Activated CD4-positive, alpha-beta memory T cell treated with anti-CD3 and anti-CD28 coated beads for 36 hours (primary cell): ENCODE measurements at regions not wholly inside any gene's neighbourhood (a gene's known extent, or its start where the extent isn't known, plus 50 kb on each side); places are given as distances from the start of the nearest gene placed in this dataset.

Experiments
- CTCF ChIA-PET: fragments of 350-600 bp; sonication (Branson Sonifier 250); formaldehyde crosslinking; loops from one replicate; lab custom pipeline; 2021; ENCODE audit warnings: antibody characterized with exemption, inconsistent platforms; lab: Charles Lee
- POLR2A ChIA-PET: fragments of 350-600 bp; sonication (Branson Sonifier 250); formaldehyde crosslinking; loops from one replicate; lab custom pipeline; 2021; ENCODE audit warnings: antibody characterized with exemption; lab: Charles Lee
- DNase-seq: peaks from one replicate; pipeline ENCODE4 v3.0.0-alpha.2; 2020
- H3K27ac Mint-ChIP-seq: one replicate; pipeline ENCODE4 v1.8.0; 2021; ENCODE audit warnings: mixed read lengths
- H3K27me3 Mint-ChIP-seq: one replicate; pipeline ENCODE4 v1.8.0; 2021; ENCODE audit warnings: mixed read lengths
- H3K36me3 Mint-ChIP-seq: one replicate; pipeline ENCODE4 v1.8.0; 2021; ENCODE audit warnings: mixed read lengths
- H3K4me1 Mint-ChIP-seq: one replicate; pipeline ENCODE4 v1.8.0; 2021; ENCODE audit warnings: low read depth, mixed read lengths
- H3K4me3 Mint-ChIP-seq: one replicate; pipeline ENCODE4 v1.8.0; 2021; ENCODE audit warnings: mild to moderate bottlenecking, mixed read lengths
- H3K9me3 Mint-ChIP-seq: one replicate; pipeline ENCODE4 v1.8.0; 2021; ENCODE audit warnings: mixed read lengths
- intact Hi-C: fragments of 100-400 bp; cut with micrococcal nuclease; formaldehyde crosslinking; loops from one replicate; pipeline ENCODE4 v1.15.1; 2023

DNA sequence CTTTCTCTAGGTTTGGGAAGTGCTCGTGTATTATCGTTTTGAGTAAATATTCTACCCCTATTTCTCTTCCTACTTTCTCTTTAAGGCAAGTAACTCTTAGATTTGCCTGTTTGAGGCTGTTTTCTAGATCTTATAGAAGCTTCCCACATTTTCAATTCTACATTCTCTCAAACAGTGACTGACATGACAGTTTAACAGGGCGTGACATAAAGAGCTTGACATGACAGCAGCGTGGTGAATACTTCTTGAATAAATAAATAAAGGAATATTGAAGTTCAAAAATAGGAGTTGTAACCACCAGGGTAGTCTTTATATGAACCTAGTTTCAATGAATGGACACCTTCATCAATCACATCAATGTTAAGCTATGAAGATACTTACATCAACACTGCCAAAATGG is 162.0 kb downstream of the TRAM1L1 start:
- no peak overlapping the region for H3K27ac Mint-ChIP-seq
- CTCF ChIA-PET, result no interaction called here
- intact Hi-C loops, result no loop called here
- no peak for DNase-seq
- H3K9me3 Mint-ChIP-seq, result peaks cover 8% of the 10 kb centered on the region
- no peaks in the 10 kb centered on the region for H3K27me3 Mint-ChIP-seq
- no peaks in the 10 kb centered on the region for H3K36me3 Mint-ChIP-seq
- POLR2A ChIA-PET, result no interaction called here
- no peak overlapping the region for H3K4me3 Mint-ChIP-seq
- H3K4me1 Mint-ChIP-seq, result no peaks in the 10 kb centered on the region

DNA sequence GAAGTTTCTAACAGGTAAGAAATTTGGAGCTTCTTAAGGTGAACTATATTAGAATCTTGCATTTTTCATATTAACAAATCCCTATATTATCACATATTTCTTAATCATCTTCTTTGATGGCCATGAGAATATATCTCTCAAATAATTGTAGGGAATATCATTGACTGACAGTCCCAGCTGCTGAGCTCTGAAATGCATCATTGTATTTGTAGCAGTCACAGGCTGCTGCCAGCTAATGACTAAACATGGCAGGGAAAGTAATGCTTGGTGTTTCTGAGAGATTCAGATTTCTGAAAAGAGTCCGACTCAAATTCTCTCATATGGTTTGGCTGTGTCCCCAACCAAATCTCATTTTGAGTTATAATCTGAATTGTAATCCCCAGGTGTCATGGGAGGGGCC is 171.9 kb downstream of the TRAM1L1 start:
- CTCF ChIA-PET, result no interaction called here
- DNase-seq, result no peak
- H3K4me1 Mint-ChIP-seq, result no peaks in the 10 kb centered on the region

DNA sequence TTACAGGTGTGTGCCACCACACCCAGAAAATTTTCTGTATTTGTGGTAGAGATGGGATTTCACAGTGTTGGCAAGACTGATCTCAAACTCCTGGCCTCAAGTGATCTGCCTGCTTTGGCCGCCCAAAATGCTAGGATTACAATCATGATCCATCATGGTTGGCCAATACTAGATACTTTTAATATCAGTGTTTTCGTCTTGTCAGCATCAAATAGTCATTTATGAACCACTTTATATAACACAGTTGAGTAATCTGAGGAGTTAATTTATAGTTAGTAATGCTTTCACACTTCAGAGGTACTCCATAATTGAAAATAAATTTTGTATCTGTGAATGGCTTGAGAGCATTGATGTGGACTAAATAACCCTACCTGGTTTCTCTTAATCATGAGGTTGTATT is 178.6 kb downstream of the TRAM1L1 start:
- POLR2A ChIA-PET, result no interaction called here

More for the DNA sequence above, 171.9 kb downstream of the TRAM1L1 start:
- H3K4me3 Mint-ChIP-seq, result no peak overlapping the region
- peaks cover 8% of the 10 kb centered on the region for H3K9me3 Mint-ChIP-seq
- POLR2A ChIA-PET, result no interaction called here
- no peaks in the 10 kb centered on the region for H3K27me3 Mint-ChIP-seq
- intact Hi-C loops, result no loop called here
- H3K27ac Mint-ChIP-seq, result no peak overlapping the region
- H3K36me3 Mint-ChIP-seq, result no peaks in the 10 kb centered on the region

DNA sequence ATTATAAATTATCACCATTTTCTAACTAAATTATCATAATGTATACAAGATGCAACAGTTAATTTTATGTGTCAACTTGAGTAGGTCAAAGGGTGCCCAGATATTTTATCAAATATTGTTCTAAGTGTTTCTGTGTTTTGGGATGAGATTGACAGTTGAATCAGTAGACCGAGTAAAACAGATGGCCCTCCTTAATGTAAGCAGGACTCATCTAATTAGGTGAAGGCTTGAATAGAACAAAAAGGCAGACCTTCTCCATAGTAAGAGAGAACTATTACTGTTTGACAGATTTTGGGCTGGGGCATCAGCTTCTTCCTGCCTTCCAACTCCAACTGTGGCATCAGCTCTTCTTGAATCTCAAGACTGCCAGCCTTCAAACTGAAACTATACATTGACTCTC is 185.8 kb downstream of the TRAM1L1 start:
- Mint-ChIP-seq H3K27me3 (no peaks in the 10 kb centered on the region), H3K27ac (no peak overlapping the region), H3K4me1 (no peaks in the 10 kb centered on the region), H3K9me3 (peaks cover 10% of the 10 kb centered on the region), H3K4me3 (no peak overlapping the region), H3K36me3 (no peaks in the 10 kb centered on the region)
- intact Hi-C loops, result no loop called here
- DNase-seq, result no peak
- CTCF ChIA-PET, result no interaction called here
- POLR2A ChIA-PET, result no interaction called here

More for the DNA sequence above, 178.6 kb downstream of the TRAM1L1 start:
- intact Hi-C loops, result no loop called here
- H3K4me1 Mint-ChIP-seq, result no peaks in the 10 kb centered on the region
- H3K4me3 Mint-ChIP-seq, result no peak overlapping the region
- no peak for DNase-seq
- no peak overlapping the region for H3K27ac Mint-ChIP-seq
- no peaks in the 10 kb centered on the region for H3K36me3 Mint-ChIP-seq
- no peaks in the 10 kb centered on the region for H3K27me3 Mint-ChIP-seq
- H3K9me3 Mint-ChIP-seq, result no peaks in the 10 kb centered on the region
- CTCF ChIA-PET, result no interaction called here

DNA sequence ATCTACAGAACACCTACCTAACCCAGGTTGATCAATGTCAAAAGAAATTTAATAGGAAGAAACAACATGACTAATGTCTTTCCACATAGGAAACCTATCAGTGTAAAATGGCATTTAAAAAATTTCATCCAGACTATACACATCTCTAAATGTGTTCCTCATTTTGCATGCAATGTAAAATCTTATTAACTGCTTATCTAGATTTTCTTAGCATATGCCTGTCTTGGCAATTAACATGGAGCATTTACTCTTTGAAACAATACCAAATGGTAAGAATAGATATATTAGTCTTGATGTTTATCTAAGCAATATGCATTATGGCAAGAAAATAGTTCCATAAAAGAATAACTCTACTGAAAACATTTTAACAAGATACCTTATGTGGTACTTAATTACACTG is 199.8 kb downstream of the TRAM1L1 start:
- CTCF ChIA-PET, result no interaction called here
- no peak for DNase-seq
- Mint-ChIP-seq H3K27ac (no peak overlapping the region), H3K9me3 (no peaks in the 10 kb centered on the region), H3K27me3 (no peaks in the 10 kb centered on the region), H3K36me3 (no peaks in the 10 kb centered on the region), H3K4me3 (no peak overlapping the region), H3K4me1 (no peaks in the 10 kb centered on the region)
- intact Hi-C loops, result no loop called here
- POLR2A ChIA-PET, result no interaction called here

DNA sequence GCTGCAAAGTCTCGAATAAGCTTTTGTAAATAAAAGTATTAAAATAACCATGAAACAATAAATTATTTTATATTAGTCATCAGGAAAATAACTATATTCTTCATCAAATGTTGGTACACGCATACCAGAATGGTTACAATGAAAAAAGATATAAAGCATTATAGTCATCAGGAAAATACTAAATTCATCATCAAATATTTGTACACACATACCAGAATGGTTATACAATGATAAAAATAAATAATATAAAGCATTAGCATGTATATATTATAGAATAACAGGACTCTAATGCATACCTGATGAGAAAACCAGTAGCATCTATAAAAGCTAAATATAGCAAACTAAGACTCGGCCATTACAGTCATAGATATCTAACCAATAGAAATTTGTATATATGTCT is 202.9 kb downstream of the TRAM1L1 start:
- H3K27me3 Mint-ChIP-seq, result no peaks in the 10 kb centered on the region
- no peak overlapping the region for H3K27ac Mint-ChIP-seq
- no peaks in the 10 kb centered on the region for H3K36me3 Mint-ChIP-seq
- CTCF ChIA-PET, result no interaction called here
- H3K4me3 Mint-ChIP-seq, result no peak overlapping the region
- POLR2A ChIA-PET, result no interaction called here
- DNase-seq, result no peak
- no peaks in the 10 kb centered on the region for H3K4me1 Mint-ChIP-seq
- intact Hi-C loops, result no loop called here
- H3K9me3 Mint-ChIP-seq, result no peaks in the 10 kb centered on the region

DNA sequence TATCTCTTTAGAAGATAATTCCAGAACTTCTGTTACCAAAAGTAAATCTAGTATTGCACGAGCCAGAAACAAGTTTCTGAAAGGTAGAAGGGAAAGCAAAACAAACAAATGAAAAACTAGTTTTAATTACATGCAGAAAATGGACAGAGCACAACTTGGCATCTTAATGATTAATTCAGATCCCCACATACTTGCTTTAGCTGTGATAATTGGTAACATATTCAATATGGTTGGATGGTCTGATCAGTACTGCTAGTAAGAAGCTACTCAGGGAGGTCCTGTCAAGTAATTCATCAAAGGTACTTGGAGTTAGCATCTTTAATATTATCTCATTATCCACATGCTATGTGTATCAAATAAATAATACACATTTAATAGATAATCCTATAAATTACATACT is 204.3 kb downstream of the TRAM1L1 start:
- no peaks in the 10 kb centered on the region for H3K36me3 Mint-ChIP-seq
- no peaks in the 10 kb centered on the region for H3K27me3 Mint-ChIP-seq
- ChIA-PET CTCF (no interaction called here), POLR2A (no interaction called here)
- intact Hi-C loops, result no loop called here
- no peak for DNase-seq
- H3K9me3 Mint-ChIP-seq, result no peaks in the 10 kb centered on the region
- H3K27ac Mint-ChIP-seq, result no peak overlapping the region
- no peak overlapping the region for H3K4me3 Mint-ChIP-seq
- no peaks in the 10 kb centered on the region for H3K4me1 Mint-ChIP-seq

DNA sequence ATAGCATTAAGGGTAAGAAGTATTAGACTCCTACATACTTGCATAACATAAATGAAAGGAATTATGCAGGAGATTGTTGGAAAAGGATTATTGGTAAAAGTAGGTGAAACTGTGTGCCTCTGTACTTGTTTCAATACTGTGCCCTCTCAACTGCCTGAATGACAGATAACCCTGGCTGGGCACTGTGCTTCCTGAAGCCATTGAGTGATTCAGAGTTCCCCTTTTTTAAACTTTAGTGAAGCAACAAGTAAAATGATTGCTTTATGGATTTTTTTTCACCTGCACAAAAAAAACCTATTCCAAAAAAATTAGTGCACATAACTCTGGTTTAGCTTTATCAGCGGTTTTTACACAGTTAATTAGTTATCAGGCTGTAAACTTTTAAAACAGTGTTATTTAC is 204.8 kb downstream of the TRAM1L1 start:
- DNase-seq, result no peak
- no peaks in the 10 kb centered on the region for H3K4me1 Mint-ChIP-seq
- POLR2A ChIA-PET, result no interaction called here
- no peaks in the 10 kb centered on the region for H3K36me3 Mint-ChIP-seq
- CTCF ChIA-PET, result no interaction called here
- no peak overlapping the region for H3K4me3 Mint-ChIP-seq
- H3K27me3 Mint-ChIP-seq, result no peaks in the 10 kb centered on the region
- no peak overlapping the region for H3K27ac Mint-ChIP-seq
- intact Hi-C loops, result no loop called here
- no peaks in the 10 kb centered on the region for H3K9me3 Mint-ChIP-seq

DNA sequence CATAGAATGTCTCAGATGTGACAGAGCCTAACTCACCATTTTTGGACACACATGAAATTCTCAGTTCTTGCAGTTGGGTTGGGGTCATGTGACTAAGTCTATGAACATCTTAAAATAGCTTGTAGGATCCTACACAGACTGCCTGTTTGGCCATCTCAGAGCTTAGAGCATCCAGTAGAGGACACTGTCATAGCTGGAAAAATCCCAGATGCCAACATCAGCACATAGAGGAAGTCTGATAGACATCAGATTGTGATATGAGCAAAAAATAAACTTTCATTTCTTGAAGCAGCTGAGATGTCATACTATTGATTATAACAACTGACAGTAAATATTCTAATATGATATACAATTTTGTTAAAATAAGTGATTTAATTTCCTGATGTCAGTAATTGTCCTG is 207.1 kb downstream of the TRAM1L1 start:
- intact Hi-C loops, result no loop called here
- no peak for DNase-seq
- Mint-ChIP-seq H3K36me3 (no peaks in the 10 kb centered on the region), H3K4me1 (no peaks in the 10 kb centered on the region), H3K4me3 (no peak overlapping the region), H3K27ac (no peak overlapping the region), H3K9me3 (no peaks in the 10 kb centered on the region), H3K27me3 (no peaks in the 10 kb centered on the region)
- CTCF ChIA-PET, result no interaction called here
- POLR2A ChIA-PET, result no interaction called here

DNA sequence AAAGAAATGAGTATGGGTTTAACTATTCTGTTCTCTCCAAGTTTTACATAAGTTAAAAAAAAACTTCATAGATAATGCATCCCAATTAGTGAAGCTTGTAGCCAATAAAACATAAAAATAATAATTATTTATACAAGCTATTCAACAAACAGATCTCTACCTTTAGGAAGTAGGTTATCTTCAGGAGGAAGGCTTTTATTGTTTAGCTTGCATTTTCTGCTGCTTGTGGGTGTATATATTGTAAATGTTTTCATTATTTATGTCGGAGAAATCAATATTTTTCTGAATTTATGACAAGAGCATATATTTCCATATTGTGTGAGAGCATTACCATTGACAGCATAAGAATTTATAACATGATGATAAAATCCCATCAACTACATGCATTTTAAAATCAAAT is 208.3 kb downstream of the TRAM1L1 start:
- ChIA-PET POLR2A (no interaction called here), CTCF (no interaction called here)
- no peak overlapping the region for H3K27ac Mint-ChIP-seq
- H3K4me3 Mint-ChIP-seq, result no peak overlapping the region
- intact Hi-C loops, result no loop called here
- H3K9me3 Mint-ChIP-seq, result no peaks in the 10 kb centered on the region
- H3K27me3 Mint-ChIP-seq, result no peaks in the 10 kb centered on the region
- DNase-seq, result no peak
- H3K36me3 Mint-ChIP-seq, result no peaks in the 10 kb centered on the region
- no peaks in the 10 kb centered on the region for H3K4me1 Mint-ChIP-seq

DNA sequence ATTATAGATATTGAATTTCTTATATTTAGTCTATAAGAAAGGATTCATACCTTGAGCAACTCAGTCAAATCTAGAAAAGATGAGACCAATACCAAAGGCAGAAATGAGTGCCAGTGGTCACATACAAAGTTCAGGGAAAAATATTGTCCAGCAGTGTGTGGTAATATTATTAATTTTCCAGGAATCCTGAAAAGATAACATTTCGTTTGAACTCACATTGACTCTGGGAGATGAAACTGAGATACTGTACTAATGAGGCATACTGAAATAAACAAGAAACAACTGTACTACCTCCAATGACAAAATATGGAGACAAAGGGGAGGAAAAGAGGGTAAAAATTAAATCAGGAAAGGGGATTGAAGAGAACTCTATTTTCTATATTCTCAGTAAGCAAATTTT is 212.4 kb downstream of the TRAM1L1 start:
- Mint-ChIP-seq H3K36me3 (no peaks in the 10 kb centered on the region), H3K27me3 (no peaks in the 10 kb centered on the region), H3K4me3 (no peak overlapping the region), H3K9me3 (peaks cover 1% of the 10 kb centered on the region), H3K27ac (no peak overlapping the region), H3K4me1 (no peaks in the 10 kb centered on the region)
- intact Hi-C loops, result no loop called here
- DNase-seq, result no peak
- ChIA-PET POLR2A (no interaction called here), CTCF (no interaction called here)

DNA sequence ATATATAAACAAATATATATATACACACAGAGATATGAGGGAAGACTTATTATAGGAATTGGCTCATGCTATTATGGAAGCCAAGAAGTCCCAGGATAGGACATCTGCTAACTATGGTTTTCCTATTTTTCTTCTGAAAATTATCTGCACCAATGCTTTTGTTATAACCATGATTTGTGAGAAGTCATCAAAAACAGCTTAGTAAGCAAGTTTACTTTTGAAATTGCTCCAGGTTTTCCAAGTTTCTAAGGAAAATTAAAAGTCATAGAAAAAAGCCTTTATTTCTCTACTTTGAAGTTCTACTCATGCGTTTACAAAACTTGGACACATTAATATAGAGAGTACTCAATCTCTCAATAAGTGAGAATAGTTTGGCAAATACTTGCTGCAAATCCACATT is 213.1 kb downstream of the TRAM1L1 start:
- H3K27ac Mint-ChIP-seq, result no peak overlapping the region
- H3K4me3 Mint-ChIP-seq, result no peak overlapping the region
- intact Hi-C loops, result no loop called here

DNA sequence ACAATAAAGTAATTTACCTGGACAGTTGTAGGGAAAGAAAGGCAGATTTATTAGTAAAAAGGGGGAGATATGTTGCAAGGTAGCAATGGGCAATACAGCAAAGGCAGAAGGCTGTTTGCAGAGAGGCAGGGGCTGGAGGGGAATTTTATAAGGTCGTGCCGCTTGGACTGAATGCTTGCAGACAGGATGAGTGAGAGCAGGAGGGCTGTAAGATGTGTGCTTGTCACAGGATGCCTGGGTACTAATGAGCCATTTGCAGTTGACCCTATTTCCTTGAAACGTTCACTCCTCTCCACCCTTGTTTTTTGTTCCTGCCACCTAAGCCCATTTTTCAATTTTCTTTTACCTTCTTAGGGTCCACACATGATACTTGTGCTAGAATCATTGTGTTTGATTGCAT is 214.7 kb downstream of the TRAM1L1 start:
- DNase-seq, result no peak
- H3K9me3 Mint-ChIP-seq, result peaks cover 1% of the 10 kb centered on the region
- no peaks in the 10 kb centered on the region for H3K27me3 Mint-ChIP-seq
- intact Hi-C loops, result no loop called here
- ChIA-PET CTCF (no interaction called here), POLR2A (no interaction called here)
- H3K27ac Mint-ChIP-seq, result no peak overlapping the region
- no peaks in the 10 kb centered on the region for H3K4me1 Mint-ChIP-seq
- no peaks in the 10 kb centered on the region for H3K36me3 Mint-ChIP-seq
- H3K4me3 Mint-ChIP-seq, result no peak overlapping the region

More for the DNA sequence above, 213.1 kb downstream of the TRAM1L1 start:
- no peaks in the 10 kb centered on the region for H3K36me3 Mint-ChIP-seq
- ChIA-PET CTCF (no interaction called here), POLR2A (no interaction called here)
- H3K4me1 Mint-ChIP-seq, result no peaks in the 10 kb centered on the region
- no peaks in the 10 kb centered on the region for H3K27me3 Mint-ChIP-seq
- peaks cover 1% of the 10 kb centered on the region for H3K9me3 Mint-ChIP-seq
- DNase-seq, result no peak

DNA sequence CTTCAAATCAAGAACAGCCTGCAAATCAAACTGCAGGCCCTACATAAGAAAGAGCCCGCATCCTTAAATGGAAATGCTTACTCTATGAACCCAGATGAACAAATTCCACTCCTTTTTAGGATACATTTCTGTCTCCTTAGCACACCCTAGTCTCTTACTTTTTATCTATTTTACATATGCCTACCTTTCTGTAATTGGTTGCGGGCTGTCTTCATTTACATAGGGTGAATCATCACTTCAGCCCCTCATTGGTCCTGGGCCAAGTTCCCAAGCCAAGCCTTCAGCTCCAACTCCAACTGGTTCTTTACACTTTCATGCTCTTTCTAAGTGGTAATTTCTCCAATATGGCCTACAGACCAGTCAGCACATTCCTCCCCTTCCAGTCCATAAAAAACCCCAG is 219.3 kb downstream of the TRAM1L1 start:
- ChIA-PET POLR2A (no interaction called here), CTCF (interaction anchor here (0.6 kb wide), 1 partner anchor 1340 kb away, joined by 3 read pairs; no protein-coding TSS in a partner anchor)
- H3K27me3 Mint-ChIP-seq, result no peaks in the 10 kb centered on the region
- intact Hi-C loops, result no loop called here
- H3K4me3 Mint-ChIP-seq, result no peak overlapping the region
- H3K4me1 Mint-ChIP-seq, result no peaks in the 10 kb centered on the region
- DNase-seq, result no peak
- H3K36me3 Mint-ChIP-seq, result no peaks in the 10 kb centered on the region
- H3K27ac Mint-ChIP-seq, result no peak overlapping the region
- H3K9me3 Mint-ChIP-seq, result peaks cover 1% of the 10 kb centered on the region
